PC-9 (cell line): ENCODE measurements at regions not wholly inside any gene's neighbourhood (a gene's known extent, or its start where the extent isn't known, plus 50 kb on each side); places are given as distances from the start of the nearest gene placed in this dataset.
A peak's percentile ranks its signal among the peaks of the same experiment; 100 is the strongest.

Experiments used
- BruUV-seq: library from RNA; stranded (reverse); fragments of 400-500 nt; replicated peaks from 2 replicates; lab custom pipeline; 2021; lab: Mats Ljungman, UMichigan
- CTCF ChIA-PET: fragments of 300-600 bp; sonication (Branson Sonifier 250); formaldehyde crosslinking; loops from one replicate; lab custom pipeline; 2022; ENCODE audit warnings: antibody characterized with exemption; lab: Charles Lee
- POLR2A ChIA-PET: fragments of 300-600 bp; sonication (Branson Sonifier 250); formaldehyde crosslinking; loops from one replicate; lab custom pipeline; 2022; ENCODE audit warnings: antibody characterized with exemption; ENCODE audit not compliant: unreplicated experiment; lab: Charles Lee
- DNase-seq, 2 experiments: peaks; one replicate each; pipeline versions ENCODE4 v3.0.0 to v3.0.0-alpha.2; 2015 to 2022; ENCODE audit warnings: mixed read lengths in 1 of 2
- H2AFZ ChIP-seq: fragments of 200-600 bp; sonication (generic); 2 replicates; pipeline ENCODE4 v1.8.1; 2017; ENCODE audit warnings: antibody characterized with exemption
- H3F3A ChIP-seq: fragments of 200-600 bp; sonication (generic); 2 replicates; pipeline ENCODE4 v1.8.1; 2017; ENCODE audit warnings: antibody characterized with exemption, mild to moderate bottlenecking, low read depth; ENCODE audit not compliant: insufficient read depth
- H3K27ac ChIP-seq: fragments of 200-600 bp; sonication (generic); 2 replicates; pipeline ENCODE4 v1.6.1; 2016; ENCODE audit warnings: mixed run types
- H3K27me3 ChIP-seq: fragments of 200-600 bp; sonication (generic); 2 replicates; pipeline ENCODE4 v1.6.1; 2016; ENCODE audit warnings: low read depth, mixed run types; ENCODE audit not compliant: insufficient read depth
- H3K36me3 ChIP-seq: fragments of 200-600 bp; sonication (generic); 2 replicates; pipeline ENCODE4 v1.6.1; 2016; ENCODE audit warnings: low read depth, mixed run types
- H3K4me1 ChIP-seq: fragments of 200-600 bp; sonication (generic); replicated peaks from 2 replicates; pipeline ENCODE4 v1.6.1; 2016; ENCODE audit warnings: mixed run types; ENCODE audit not compliant: insufficient read depth
- H3K4me2 ChIP-seq: fragments of 200-600 bp; sonication (generic); 2 replicates; pipeline ENCODE4 v1.6.1; 2017; ENCODE audit warnings: mixed run types
- H3K4me3 ChIP-seq: fragments of 200-600 bp; sonication (generic); 2 replicates; pipeline ENCODE4 v1.6.1; 2016; ENCODE audit warnings: mixed run types
- H3K79me2 ChIP-seq: fragments of 200-600 bp; sonication (generic); 2 replicates; pipeline ENCODE4 v1.6.1; 2017; ENCODE audit warnings: low read depth, mixed run types
- H3K9me2 ChIP-seq: fragments of 200-600 bp; sonication (generic); 2 replicates; pipeline ENCODE4 v1.8.1; 2017; ENCODE audit warnings: mild to moderate bottlenecking; ENCODE audit not compliant: insufficient read depth
- H3K9me3 ChIP-seq: fragments of 200-600 bp; sonication (generic); 2 replicates; pipeline ENCODE4 v1.8.1; 2016; ENCODE audit warnings: low read depth; ENCODE audit not compliant: insufficient read depth
- H4K20me1 ChIP-seq: fragments of 200-600 bp; sonication (generic); 2 replicates; pipeline ENCODE4 v1.8.1; 2017; ENCODE audit not compliant: insufficient read depth
- CTCF ChIP-seq: fragments of 200-600 bp; sonication (generic); conservative IDR thresholded peaks from 2 replicates; pipeline ENCODE4 v1.6.1; 2017; ENCODE audit warnings: mixed run types, antibody characterized with exemption, mild to moderate bottlenecking, moderate library complexity
- EZH2 ChIP-seq: fragments of 200-600 bp; sonication (generic); IDR thresholded peaks from 2 replicates; pipeline ENCODE4 v1.8.0; 2017; ENCODE audit warnings: antibody characterized with exemption, low read depth
- intact Hi-C: fragments of 100-400 bp; cut with micrococcal nuclease; formaldehyde crosslinking; loops from one replicate; pipeline ENCODE4 v1.10.0; 2022; ENCODE audit not compliant: unreplicated experiment

GRCh38 chr2:103818176-103818575 is 1035.7 kb upstream of the POU3F3 start:
- no peak for DNase-seq
- no peaks in the 10 kb centered on the region for H3F3A ChIP-seq
- H3K4me3 ChIP-seq = no peak overlapping the region
- H4K20me1 ChIP-seq = no peaks in the 10 kb centered on the region
- no peaks in the 10 kb centered on the region for H3K9me2 ChIP-seq
- intact Hi-C loops = no loop called here
- H3K9me3 ChIP-seq = no peaks in the 10 kb centered on the region
- no TSS peak for BruUV-seq
- no peak overlapping the region for H3K4me2 ChIP-seq
- no peak overlapping the region for H3K27ac ChIP-seq
- H3K27me3 ChIP-seq = no peaks in the 10 kb centered on the region
- TF ChIP-seq EZH2 (no peak), CTCF (no peak)
- POLR2A ChIA-PET = no interaction called here
- H3K79me2 ChIP-seq = no peaks in the 10 kb centered on the region
- H2AFZ ChIP-seq = no peak overlapping the region
- H3K36me3 ChIP-seq = no peaks in the 10 kb centered on the region
- no peaks in the 10 kb centered on the region for H3K4me1 ChIP-seq
- CTCF ChIA-PET = no interaction called here

GRCh38 chr2:103819599-103819998 is 1034.3 kb upstream of the POU3F3 start:
- H3K9me2 ChIP-seq = no peaks in the 10 kb centered on the region
- no peak overlapping the region for H3K4me3 ChIP-seq
- H3F3A ChIP-seq = no peaks in the 10 kb centered on the region
- TF ChIP-seq EZH2 (no peak), CTCF (no peak)
- POLR2A ChIA-PET = no interaction called here
- CTCF ChIA-PET = no interaction called here
- no peaks in the 10 kb centered on the region for H4K20me1 ChIP-seq
- H3K27me3 ChIP-seq = no peaks in the 10 kb centered on the region
- H3K9me3 ChIP-seq = no peaks in the 10 kb centered on the region
- H3K27ac ChIP-seq = no peak overlapping the region
- DNase-seq = no peak
- no TSS peak for BruUV-seq
- no peak overlapping the region for H3K4me2 ChIP-seq
- no peaks in the 10 kb centered on the region for H3K4me1 ChIP-seq
- intact Hi-C loops = no loop called here
- no peaks in the 10 kb centered on the region for H3K36me3 ChIP-seq
- no peaks in the 10 kb centered on the region for H3K79me2 ChIP-seq
- no peak overlapping the region for H2AFZ ChIP-seq

GRCh38 chr2:103823847-103824246 is 1030.1 kb upstream of the POU3F3 start:
- BruUV-seq = no TSS peak
- ChIA-PET POLR2A (no interaction called here), CTCF (no interaction called here)
- Histone ChIP-seq H3K4me2 (no peak overlapping the region), H3K4me1 (no peaks in the 10 kb centered on the region), H4K20me1 (no peaks in the 10 kb centered on the region), H3K79me2 (no peaks in the 10 kb centered on the region), H2AFZ (no peak overlapping the region), H3F3A (no peaks in the 10 kb centered on the region), H3K27me3 (no peaks in the 10 kb centered on the region), H3K36me3 (no peaks in the 10 kb centered on the region), H3K9me3 (no peaks in the 10 kb centered on the region), H3K27ac (no peak overlapping the region), H3K4me3 (no peak overlapping the region), H3K9me2 (no peaks in the 10 kb centered on the region)
- intact Hi-C loops = no loop called here
- TF ChIP-seq CTCF = no peak
- no peak for TF ChIP-seq EZH2
- DNase-seq = peak in 1 of 2 experiments; percentile 57
